ENCODE measurements at regions not wholly inside any gene's neighbourhood (a gene's known extent, or its start where the extent isn't known, plus 50 kb on each side); places are given as distances from the start of the nearest gene placed in this dataset.

DNA sequence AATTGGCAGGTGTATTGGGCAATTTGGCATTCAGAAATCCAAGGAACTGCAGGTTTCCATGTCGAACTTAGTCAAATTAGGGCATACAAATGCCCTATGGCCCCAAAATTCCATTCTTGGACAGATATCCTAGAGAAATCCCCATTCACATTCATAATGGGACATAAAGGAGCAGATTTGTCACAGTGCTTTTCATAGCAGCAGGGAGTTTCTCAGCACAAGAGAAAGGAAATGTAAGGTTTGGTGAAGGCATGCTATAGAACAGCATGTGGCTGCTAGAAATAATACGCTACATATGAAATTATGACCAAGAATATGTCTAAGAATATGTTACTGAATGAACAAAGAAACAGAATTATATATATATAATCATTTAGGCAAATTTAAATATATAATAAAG is 437.5 kb upstream of the BOD1L1 start (continued):
- TF ChIP-seq EP300 (IDR thresholded peaks at IDR 0.05; ENCODE audit: borderline replicate concordance in 1 of 2, low read depth in 2 of 2, low read length in 2 of 2) (no peak), BRCA1 (IDR thresholded peaks at IDR 0.05; ENCODE audit: low read depth, low read length) (no peak)

Data from H1 (cell line).